ENCODE measurements at regions not wholly inside any gene's neighbourhood (a gene's known extent, or its start where the extent isn't known, plus 50 kb on each side); places are given as distances from the start of the nearest gene placed in this dataset.

GRCh38 chr5:2960294-2960693, 208.8 kb upstream of the IRX2 start:
- no peak for TF ChIP-seq CTCF (IDR thresholded peaks at IDR 0.05; ENCODE audit: low read depth, low read length)
- Histone ChIP-seq H3K27ac (ENCODE audit: low read depth, low read length) (no peak overlapping the region), H3K9me3 (ENCODE audit: control insufficient read depth, insufficient read depth, low read length) (peaks cover 26% of the 10 kb centered on the region), H3K27me3 (ENCODE audit: control insufficient read depth, insufficient read depth, low read length) (no peaks in the 10 kb centered on the region), H3K4me3 (ENCODE audit: low read depth, low read length) (no peak overlapping the region)
- ChIA-PET CTCF (no interaction called here), POLR2A (no interaction called here)
- no peak for DNase-seq (ENCODE audit: low read depth, low spot score)

GRCh38 chr5:2958976-2959375, 207.5 kb upstream of the IRX2 start:
- CTCF ChIA-PET = no interaction called here
- no peak for TF ChIP-seq CTCF (IDR thresholded peaks at IDR 0.05; ENCODE audit: low read depth, low read length)
- POLR2A ChIA-PET = no interaction called here
- no peak for DNase-seq (ENCODE audit: low read depth, low spot score)
- no peak overlapping the region for H3K27ac ChIP-seq (ENCODE audit: low read depth, low read length)
- H3K4me3 ChIP-seq (ENCODE audit: low read depth, low read length) = no peak overlapping the region
- H3K9me3 ChIP-seq (ENCODE audit: control insufficient read depth, insufficient read depth, low read length) = peaks cover 26% of the 10 kb centered on the region
- no peaks in the 10 kb centered on the region for H3K27me3 ChIP-seq (ENCODE audit: control insufficient read depth, insufficient read depth, low read length)

GRCh38 chr5:2948875-2949274, 197.4 kb upstream of the IRX2 start:
- ChIA-PET CTCF (no interaction called here), POLR2A (no interaction called here)
- Histone ChIP-seq H3K9me3 (ENCODE audit: control insufficient read depth, insufficient read depth, low read length) (peaks cover 30% of the 10 kb centered on the region), H3K4me3 (ENCODE audit: low read depth, low read length) (no peak overlapping the region), H3K27me3 (ENCODE audit: control insufficient read depth, insufficient read depth, low read length) (no peaks in the 10 kb centered on the region), H3K27ac (ENCODE audit: low read depth, low read length) (no peak overlapping the region)
- no peak for TF ChIP-seq CTCF (IDR thresholded peaks at IDR 0.05; ENCODE audit: low read depth, low read length)
- no peak for DNase-seq (ENCODE audit: low read depth, low spot score)

GRCh38 chr5:2946315-2946714, 194.8 kb upstream of the IRX2 start:
- Histone ChIP-seq H3K9me3 (ENCODE audit: control insufficient read depth, insufficient read depth, low read length) (peaks cover 30% of the 10 kb centered on the region), H3K4me3 (ENCODE audit: low read depth, low read length) (no peak overlapping the region), H3K27ac (ENCODE audit: low read depth, low read length) (no peak overlapping the region), H3K27me3 (ENCODE audit: control insufficient read depth, insufficient read depth, low read length) (no peaks in the 10 kb centered on the region)
- DNase-seq (ENCODE audit: low read depth, low spot score) = no peak
- ChIA-PET CTCF (no interaction called here), POLR2A (no interaction called here)
- TF ChIP-seq CTCF (IDR thresholded peaks at IDR 0.05; ENCODE audit: low read depth, low read length) = no peak

GRCh38 chr5:2936413-2936812, 184.9 kb upstream of the IRX2 start:
- Histone ChIP-seq H3K4me3 (ENCODE audit: low read depth, low read length) (no peak overlapping the region), H3K27ac (ENCODE audit: low read depth, low read length) (no peak overlapping the region), H3K27me3 (ENCODE audit: control insufficient read depth, insufficient read depth, low read length) (no peaks in the 10 kb centered on the region), H3K9me3 (ENCODE audit: control insufficient read depth, insufficient read depth, low read length) (peaks cover 19% of the 10 kb centered on the region)
- CTCF ChIA-PET = no interaction called here
- TF ChIP-seq CTCF (IDR thresholded peaks at IDR 0.05; ENCODE audit: low read depth, low read length) = no peak
- POLR2A ChIA-PET = no interaction called here
- DNase-seq (ENCODE audit: low read depth, low spot score) = no peak
